ENCODE measurements at regions not wholly inside any gene's neighbourhood (a gene's known extent, or its start where the extent isn't known, plus 50 kb on each side); places are given as distances from the start of the nearest gene placed in this dataset.

GRCh38 chr15:101590785-101591184 is 61.4 kb downstream of the TM2D3 start:
- peak; percentile 45 for FAIRE-seq

GRCh38 chr15:101583284-101583683 is 68.9 kb downstream of the TM2D3 start:
- FAIRE-seq, result no peak

- FAIRE-seq, result no peak
Measured at GRCh38 chr15:101580431-101580830, 71.8 kb downstream of the TM2D3 start.

- FAIRE-seq, result no peak
Measured at GRCh38 chr15:101579631-101580163, 72.5 kb downstream of the TM2D3 start.

GRCh38 chr15:101578443-101578894 is 73.7 kb downstream of the TM2D3 start:
- FAIRE-seq, result no peak

- FAIRE-seq, result no peak
Measured at GRCh38 chr15:101573951-101574350, 78.2 kb downstream of the TM2D3 start.

GRCh38 chr15:101570241-101570640 is 80.7 kb upstream of the PCSK6 start:
- no peak for FAIRE-seq

GRCh38 chr15:101568821-101569555 is 79.5 kb upstream of the PCSK6 start:
- FAIRE-seq, result no peak

GRCh38 chr15:101568309-101568708 is 78.8 kb upstream of the PCSK6 start:
- no peak for FAIRE-seq

- no peak for FAIRE-seq
Measured at GRCh38 chr15:101566748-101567488, 77.4 kb upstream of the PCSK6 start.

GRCh38 chr15:101565377-101565776 is 75.9 kb upstream of the PCSK6 start:
- no peak for FAIRE-seq

- no peak for FAIRE-seq
Measured at GRCh38 chr15:101563176-101563796, 73.8 kb upstream of the PCSK6 start.

- FAIRE-seq, result no peak
Measured at GRCh38 chr15:101562428-101563059, 73.0 kb upstream of the PCSK6 start.

- no peak for FAIRE-seq
Measured at GRCh38 chr15:101561584-101561906, 72.0 kb upstream of the PCSK6 start.

- FAIRE-seq, result no peak
Measured at GRCh38 chr15:101560722-101561583, 71.4 kb upstream of the PCSK6 start.

GRCh38 chr15:101559952-101560351 is 70.4 kb upstream of the PCSK6 start:
- FAIRE-seq, result no peak

GRCh38 chr15:101558221-101558941 is 68.9 kb upstream of the PCSK6 start:
- no peak for FAIRE-seq

GRCh38 chr15:101556273-101556672 is 66.8 kb upstream of the PCSK6 start:
- FAIRE-seq, result no peak

GRCh38 chr15:101554115-101554915 is 64.8 kb upstream of the PCSK6 start:
- FAIRE-seq, result no peak
